C4-2B (cell line): ENCODE measurements at regions not wholly inside any gene's neighbourhood (a gene's known extent, or its start where the extent isn't known, plus 50 kb on each side); places are given as distances from the start of the nearest gene placed in this dataset.

Experiments used
- CTCF ChIP-seq: fragments of 450-650 bp; conservative IDR thresholded peaks from 2 replicates; pipeline ENCODE4 v1.5.1; 2017; ENCODE audit warnings: mild to moderate bottlenecking
- ZFX ChIP-seq: fragments of 450-650 bp; IDR thresholded peaks from 2 replicates; pipeline ENCODE4 v1.6.1; 2017

- TF ChIP-seq CTCF (no peak), ZFX (no peak)
These were observed 137.9 kb upstream of the VRK2 start for GRCh38 chr2:57908736-57909161.
